Naive thymus-derived CD4-positive, alpha-beta T cell (primary cell): ENCODE measurements at regions not wholly inside any gene's neighbourhood (a gene's known extent, or its start where the extent isn't known, plus 50 kb on each side); places are given as distances from the start of the nearest gene placed in this dataset.

Experiments
- ATAC-seq: fragments of 150-1000 bp; cut with Tn5 transposase; 2 replicates; pipeline ENCODE4 v1.10.0; 2021; ENCODE audit warnings: mild to moderate bottlenecking, moderate library complexity
- CTCF ChIA-PET: fragments of 350-600 bp; sonication (Branson Sonifier 250); formaldehyde crosslinking; loops from one replicate; lab custom pipeline; 2021; ENCODE audit warnings: antibody characterized with exemption; lab: Charles Lee
- POLR2A ChIA-PET: fragments of 350-600 bp; sonication (Branson Sonifier 250); formaldehyde crosslinking; loops from one replicate; lab custom pipeline; 2021; ENCODE audit warnings: antibody characterized with exemption, inconsistent platforms; lab: Charles Lee
- DNase-seq, 9 donors: peaks; one replicate each; pipeline versions ENCODE4 v3.0.0 to v3.0.0-alpha.2; 2020 to 2022; ENCODE audit warnings: mixed read lengths in 1 of 9
- H3K27ac ChIP-seq: one replicate; pipeline ENCODE4 v1.7.0; 2013; ENCODE audit warnings: mild to moderate bottlenecking, low read depth, low read length, moderate library complexity
- H3K27me3 ChIP-seq, 2 donors: one replicate each; pipeline ENCODE4 v1.7.0; 2013; ENCODE audit warnings: low read length in 2 of 2, mild to moderate bottlenecking in 2 of 2, moderate library complexity in 2 of 2; ENCODE audit not compliant: control insufficient read depth in 2 of 2, insufficient read depth in 2 of 2
- H3K36me3 ChIP-seq, 3 experiments: 1 replicate in 2 of 3; 2 replicates in 1 of 3; pipeline ENCODE4 v1.7.0; 2013; ENCODE audit warnings: low read length in 3 of 3, mild to moderate bottlenecking in 3 of 3, moderate library complexity in 1 of 3; ENCODE audit not compliant: insufficient read depth in 3 of 3, control insufficient read depth in 2 of 3
- H3K4me1 ChIP-seq, 2 donors: one replicate each; pipeline ENCODE4 v1.7.0; 2013; ENCODE audit warnings: low read length in 2 of 2, mild to moderate bottlenecking in 2 of 2, moderate library complexity in 1 of 2; ENCODE audit not compliant: control insufficient read depth in 2 of 2, insufficient read depth in 2 of 2
- H3K4me3 ChIP-seq: 2 replicates; pipeline ENCODE4 v1.7.0; 2013; ENCODE audit warnings: mild to moderate bottlenecking, low read length
- H3K9me3 ChIP-seq, 3 experiments: 1 replicate in 2 of 3; 2 replicates in 1 of 3; pipeline ENCODE4 v1.7.0; 2013; ENCODE audit warnings: low read length in 3 of 3; ENCODE audit not compliant: control insufficient read depth in 2 of 3
- H3K27ac Mint-ChIP-seq, 9 donors: one replicate each; pipeline ENCODE4 v1.8.0; 2020 to 2022; ENCODE audit warnings: mixed read lengths in 9 of 9, mild to moderate bottlenecking in 8 of 9, moderate library complexity in 5 of 9, inconsistent platforms in 2 of 9
- H3K27me3 Mint-ChIP-seq, 5 donors: one replicate each; pipeline ENCODE4 v1.8.0; 2021 to 2022; ENCODE audit warnings: mixed read lengths in 5 of 5, mild to moderate bottlenecking in 1 of 5
- H3K36me3 Mint-ChIP-seq, 5 donors: one replicate each; pipeline ENCODE4 v1.8.0; 2020 to 2022; ENCODE audit warnings: mixed read lengths in 5 of 5, mild to moderate bottlenecking in 3 of 5, inconsistent platforms in 1 of 5
- H3K4me1 Mint-ChIP-seq, 7 donors: one replicate each; pipeline ENCODE4 v1.8.0; 2020 to 2022; ENCODE audit warnings: mixed read lengths in 7 of 7, mild to moderate bottlenecking in 3 of 7, inconsistent platforms in 1 of 7
- H3K4me3 Mint-ChIP-seq, 10 donors: one replicate each; pipeline ENCODE4 v1.8.0; 2020 to 2022; ENCODE audit warnings: mild to moderate bottlenecking in 10 of 10, mixed read lengths in 10 of 10, moderate library complexity in 6 of 10, inconsistent platforms in 2 of 10
- H3K9me3 Mint-ChIP-seq, 11 donors: one replicate each; pipeline ENCODE4 v1.8.0; 2020 to 2022; ENCODE audit warnings: mixed read lengths in 11 of 11, mild to moderate bottlenecking in 4 of 11, inconsistent platforms in 1 of 11, moderate library complexity in 1 of 11
- intact Hi-C, 2 donors: fragments of 100-400 bp; cut with micrococcal nuclease; formaldehyde crosslinking; loops; one replicate each; pipeline ENCODE4 v1.15.1; 2023

DNA sequence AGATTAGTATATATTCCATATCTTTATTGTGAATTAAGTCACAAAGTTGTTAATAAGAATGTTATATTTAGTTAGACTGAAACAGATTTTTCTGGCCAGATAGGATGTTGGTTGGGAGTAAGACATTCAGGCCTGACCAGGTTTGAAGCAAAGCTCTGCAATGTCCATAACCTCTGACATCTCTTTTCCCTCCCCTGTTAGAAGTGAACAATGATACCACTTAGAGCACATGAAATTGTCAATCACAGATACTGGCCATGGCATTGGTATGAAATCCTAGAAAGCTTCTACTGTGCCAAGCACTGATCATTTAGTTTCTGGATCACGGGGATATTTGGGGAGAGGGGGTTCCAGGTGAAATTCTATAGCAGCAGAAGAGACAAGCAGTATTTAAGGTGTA, 1455.1 kb upstream of the CDH9 start:
- no peak overlapping the region for H3K4me3 Mint-ChIP-seq
- H3K36me3 Mint-ChIP-seq = peaks cover 0 to 4% (median 0%) of the 10 kb centered on the region in 5 donors
- intact Hi-C loops = no loop called here
- H3K27me3 Mint-ChIP-seq = no peaks in the 10 kb centered on the region
- Histone ChIP-seq H3K9me3 (peaks cover 0 to under 1% (median 0%) of the 10 kb centered on the region in 3 experiments), H3K4me1 (no peaks in the 10 kb centered on the region), H3K27me3 (no peaks in the 10 kb centered on the region), H3K27ac (no peak overlapping the region), H3K36me3 (no peaks in the 10 kb centered on the region), H3K4me3 (no peak overlapping the region)
- no peak overlapping the region for H3K27ac Mint-ChIP-seq
- H3K9me3 Mint-ChIP-seq = peaks cover 4 to 36% (median 12%) of the 10 kb centered on the region in 11 donors
- DNase-seq (no peak), ATAC-seq (no peak)
- ChIA-PET POLR2A (no interaction called here), CTCF (no interaction called here)
- H3K4me1 Mint-ChIP-seq = no peaks in the 10 kb centered on the region

DNA sequence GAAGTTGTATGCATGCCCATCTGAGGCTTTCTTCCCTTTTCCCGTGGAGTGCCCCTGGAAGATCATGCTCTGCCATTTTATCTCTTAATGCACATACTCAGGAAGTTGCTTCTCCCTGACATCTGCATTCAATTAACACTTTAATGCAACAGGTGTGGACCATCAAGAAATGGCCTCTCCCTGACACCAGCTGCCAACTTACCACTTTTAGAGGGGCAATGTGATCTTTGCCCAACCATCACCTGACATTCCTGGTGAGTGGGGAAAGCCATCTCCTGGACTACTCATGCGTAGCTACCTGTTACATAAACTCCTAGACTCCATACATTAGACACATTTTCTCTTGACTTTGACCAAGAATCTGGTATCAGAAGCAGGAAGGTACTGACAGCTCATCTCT, 1450.4 kb upstream of the CDH9 start:
- ChIA-PET CTCF (no interaction called here), POLR2A (no interaction called here)

GRCh38 chr5:28483327-28484025, 1445.1 kb upstream of the CDH9 start:
- Mint-ChIP-seq H3K4me3 (no peak overlapping the region), H3K27me3 (no peaks in the 10 kb centered on the region), H3K4me1 (no peaks in the 10 kb centered on the region), H3K36me3 (no peaks in the 10 kb centered on the region), H3K27ac (no peak overlapping the region), H3K9me3 (peaks cover 0 to 13% (median 2%) of the 10 kb centered on the region in 11 donors)
- H3K36me3 ChIP-seq = no peaks in the 10 kb centered on the region
- H3K27me3 ChIP-seq = no peaks in the 10 kb centered on the region
- H3K4me3 ChIP-seq = no peak overlapping the region
- CTCF ChIA-PET = no interaction called here
- no peak overlapping the region for H3K27ac ChIP-seq
- H3K9me3 ChIP-seq = no peaks in the 10 kb centered on the region
- DNase-seq = no peak
- no peaks in the 10 kb centered on the region for H3K4me1 ChIP-seq
- intact Hi-C loops = no loop called here
- no peak for ATAC-seq
- POLR2A ChIA-PET = no interaction called here

More for the DNA sequence above, 1450.4 kb upstream of the CDH9 start:
- ATAC-seq (no peak), DNase-seq (no peak)
- Mint-ChIP-seq H3K27me3 (no peaks in the 10 kb centered on the region), H3K36me3 (peaks cover 0 to 4% (median 0%) of the 10 kb centered on the region in 5 donors), H3K9me3 (peaks cover 2 to 33% (median 11%) of the 10 kb centered on the region in 11 donors), H3K4me1 (no peaks in the 10 kb centered on the region), H3K4me3 (no peak overlapping the region), H3K27ac (no peak overlapping the region)
- H3K9me3 ChIP-seq = no peaks in the 10 kb centered on the region
- H3K27me3 ChIP-seq = no peaks in the 10 kb centered on the region
- H3K27ac ChIP-seq = no peak overlapping the region
- intact Hi-C loops = no loop called here
- H3K36me3 ChIP-seq = no peaks in the 10 kb centered on the region
- H3K4me1 ChIP-seq = no peaks in the 10 kb centered on the region
- no peak overlapping the region for H3K4me3 ChIP-seq

DNA sequence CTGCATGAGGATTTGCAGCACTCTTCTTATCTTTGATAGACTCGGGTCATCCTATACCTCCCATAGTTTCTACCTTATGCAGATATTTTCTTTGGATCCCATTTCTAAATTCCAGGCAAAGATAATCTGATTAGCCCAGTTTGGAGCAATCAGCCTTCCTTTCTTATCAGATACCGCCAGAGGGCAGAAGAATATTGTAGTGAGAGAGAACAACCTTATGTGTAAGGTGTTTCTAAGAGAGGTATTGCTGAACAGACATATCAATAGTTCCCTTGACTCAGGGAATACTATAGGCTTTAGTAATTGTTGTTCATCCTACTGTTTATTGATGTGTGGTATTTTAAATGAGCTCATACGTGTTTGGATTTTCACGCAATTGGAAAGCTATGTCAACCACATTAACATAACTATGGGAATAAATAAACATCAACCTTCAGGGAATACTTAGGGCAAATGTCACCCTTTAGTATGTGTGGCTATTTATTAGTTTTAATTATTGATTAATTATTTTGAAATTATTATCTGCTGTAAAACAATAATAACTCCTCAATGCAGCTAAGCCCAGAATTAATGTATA, 1435.2 kb upstream of the CDH9 start:
- H3K36me3 ChIP-seq = no peaks in the 10 kb centered on the region
- no peak overlapping the region for H3K27ac ChIP-seq
- no peaks in the 10 kb centered on the region for H3K27me3 ChIP-seq
- no peak for ATAC-seq
- H3K9me3 ChIP-seq = no peaks in the 10 kb centered on the region
- no peaks in the 10 kb centered on the region for H3K4me1 ChIP-seq
- no peaks in the 10 kb centered on the region for H3K36me3 Mint-ChIP-seq
- no peaks in the 10 kb centered on the region for H3K27me3 Mint-ChIP-seq
- peaks cover 0 to 32% (median 2%) of the 10 kb centered on the region in 11 donors for H3K9me3 Mint-ChIP-seq
- no peaks in the 10 kb centered on the region for H3K4me1 Mint-ChIP-seq
- no peak for DNase-seq
- no peak overlapping the region for H3K4me3 ChIP-seq
- intact Hi-C loops = no loop called here
- no peak overlapping the region for H3K4me3 Mint-ChIP-seq
- POLR2A ChIA-PET = no interaction called here
- CTCF ChIA-PET = no interaction called here
- no peak overlapping the region for H3K27ac Mint-ChIP-seq

DNA sequence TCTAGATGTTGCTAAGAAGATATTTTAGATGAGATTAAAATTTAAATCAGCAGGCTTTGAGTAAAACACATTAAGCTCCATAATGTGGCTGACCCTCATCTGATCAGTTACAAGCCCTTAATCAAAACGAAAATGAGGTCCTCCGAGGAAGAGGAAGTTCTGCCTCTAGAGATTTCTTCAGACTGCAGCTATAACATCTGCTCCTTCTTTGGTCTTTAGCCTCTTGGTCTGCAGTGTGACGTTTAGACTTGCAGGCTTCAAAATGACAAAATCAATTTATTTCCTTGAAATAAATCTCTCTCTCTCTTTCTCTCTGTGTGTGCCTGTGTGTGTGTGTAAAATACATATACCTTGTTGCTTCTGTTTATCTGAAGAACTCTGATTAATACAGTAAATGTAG, 1429.8 kb upstream of the CDH9 start:
- CTCF ChIA-PET = no interaction called here
- H3K27me3 Mint-ChIP-seq = no peaks in the 10 kb centered on the region
- Histone ChIP-seq H3K4me1 (no peaks in the 10 kb centered on the region), H3K27ac (no peak overlapping the region), H3K27me3 (no peaks in the 10 kb centered on the region), H3K36me3 (no peaks in the 10 kb centered on the region), H3K9me3 (no peaks in the 10 kb centered on the region), H3K4me3 (no peak overlapping the region)
- no peak for DNase-seq
- H3K9me3 Mint-ChIP-seq = peaks cover 2 to 38% (median 4%) of the 10 kb centered on the region in 11 donors
- no peak overlapping the region for H3K4me3 Mint-ChIP-seq
- no peaks in the 10 kb centered on the region for H3K4me1 Mint-ChIP-seq
- POLR2A ChIA-PET = no interaction called here
- no peak overlapping the region for H3K27ac Mint-ChIP-seq
- H3K36me3 Mint-ChIP-seq = no peaks in the 10 kb centered on the region
- intact Hi-C loops = no loop called here
- no peak for ATAC-seq

- no peaks in the 10 kb centered on the region for H3K27me3 Mint-ChIP-seq
- no peak overlapping the region for H3K4me3 ChIP-seq
- no peak overlapping the region for H3K4me3 Mint-ChIP-seq
- intact Hi-C loops = no loop called here
- ATAC-seq (no peak), DNase-seq (no peak)
- CTCF ChIA-PET = no interaction called here
- H3K4me1 Mint-ChIP-seq = no peaks in the 10 kb centered on the region
- H3K27ac Mint-ChIP-seq = no peak overlapping the region
- H3K4me1 ChIP-seq = no peaks in the 10 kb centered on the region
- H3K36me3 Mint-ChIP-seq = no peaks in the 10 kb centered on the region
- H3K27me3 ChIP-seq = no peaks in the 10 kb centered on the region
- peaks cover 2 to 25% (median 6%) of the 10 kb centered on the region in 11 donors for H3K9me3 Mint-ChIP-seq
- no peaks in the 10 kb centered on the region for H3K9me3 ChIP-seq
- POLR2A ChIA-PET = no interaction called here
- no peak overlapping the region for H3K27ac ChIP-seq
- no peaks in the 10 kb centered on the region for H3K36me3 ChIP-seq
Observed at GRCh38 chr5:28463728-28464127, 1425.3 kb upstream of the CDH9 start.

DNA sequence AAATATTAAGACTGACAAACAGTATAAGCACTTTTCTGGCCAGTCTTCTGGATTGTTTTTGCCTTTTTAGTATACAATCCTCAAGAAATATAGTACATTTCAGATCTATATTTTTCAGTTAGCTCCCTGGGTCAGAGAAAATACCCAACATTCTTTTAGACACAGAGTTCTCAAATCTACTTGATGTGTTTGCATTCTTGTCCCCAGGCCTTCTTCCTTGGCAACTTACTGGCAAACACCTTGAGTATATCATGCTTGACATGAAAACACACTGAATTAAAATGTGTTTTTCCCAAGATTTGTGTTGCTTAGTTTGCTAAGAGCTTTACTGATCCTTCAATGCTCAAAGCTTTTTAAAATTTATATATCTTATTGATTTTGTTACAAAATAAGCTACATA, 1413.1 kb upstream of the CDH9 start:
- DNase-seq (no peak), ATAC-seq (no peak)
- H3K36me3 Mint-ChIP-seq = peaks cover 0 to 5% (median 0%) of the 10 kb centered on the region in 5 donors
- no peak overlapping the region for H3K27ac Mint-ChIP-seq
- peaks cover 0 to 11% (median 0%) of the 10 kb centered on the region in 3 experiments for H3K9me3 ChIP-seq
- no peak overlapping the region for H3K4me3 ChIP-seq
- H3K9me3 Mint-ChIP-seq = peaks cover 2 to 19% (median 9%) of the 10 kb centered on the region in 11 donors
- H3K27me3 Mint-ChIP-seq = no peaks in the 10 kb centered on the region
- no peaks in the 10 kb centered on the region for H3K36me3 ChIP-seq
- no peaks in the 10 kb centered on the region for H3K4me1 Mint-ChIP-seq
- CTCF ChIA-PET = no interaction called here
- H3K4me3 Mint-ChIP-seq = no peak overlapping the region
- intact Hi-C loops = no loop called here
- H3K27ac ChIP-seq = no peak overlapping the region
- H3K4me1 ChIP-seq = no peaks in the 10 kb centered on the region
- POLR2A ChIA-PET = no interaction called here
- no peaks in the 10 kb centered on the region for H3K27me3 ChIP-seq
